A673 (cell line): ENCODE measurements at regions not wholly inside any gene's neighbourhood (a gene's known extent, or its start where the extent isn't known, plus 50 kb on each side); places are given as distances from the start of the nearest gene placed in this dataset.
"Not testable (repeated sequence)": the region's sequence is repeated elsewhere in the genome, so short reads cannot be mapped to it uniquely, and the experiment has no call there.

Source experiments
- BruUV-seq: library from RNA; stranded (reverse); fragments of 400-500 nt; replicated peaks from 2 replicates; lab custom pipeline; 2021; lab: Mats Ljungman, UMichigan
- CTCF ChIA-PET: fragments of 300-600 bp; sonication (Branson Sonifier 250); formaldehyde crosslinking; loops from one replicate; lab custom pipeline; 2022; ENCODE audit warnings: antibody characterized with exemption; lab: Charles Lee
- POLR2A ChIA-PET: fragments of 300-600 bp; sonication (Branson Sonifier 250); formaldehyde crosslinking; loops from one replicate; lab custom pipeline; 2022; ENCODE audit warnings: antibody characterized with exemption; ENCODE audit not compliant: low non-redundant PET; lab: Charles Lee
- DNase-seq: peaks from one replicate; pipeline ENCODE4 v3.0.0-alpha.2; 2015; ENCODE audit warnings: low spot score
- H3K27ac ChIP-seq: fragments of 200-600 bp; sonication (generic); 2 replicates; pipeline ENCODE4 v1.5.1; 2016; ENCODE audit warnings: mixed run types, low read depth, mild to moderate bottlenecking, mixed read lengths, antibody characterized with exemption, low read length; ENCODE audit not compliant: poor library complexity, severe bottlenecking
- H3K27me3 ChIP-seq: fragments of 200-600 bp; sonication (generic); replicated peaks from 2 replicates; pipeline ENCODE4 v1.6.1; 2017; ENCODE audit warnings: mixed run types, low read depth, mild to moderate bottlenecking, mixed read lengths, antibody characterized with exemption, low read length; ENCODE audit not compliant: insufficient read depth, poor library complexity
- H3K36me3 ChIP-seq: fragments of 200-600 bp; sonication (generic); 2 replicates; pipeline ENCODE4 v1.6.1; 2016; ENCODE audit warnings: mixed run types, mild to moderate bottlenecking, mixed read lengths, antibody characterized with exemption, low read length; ENCODE audit not compliant: insufficient read depth, poor library complexity, severe bottlenecking
- H3K4me1 ChIP-seq: fragments of 200-600 bp; sonication (generic); 2 replicates; pipeline ENCODE4 v1.6.1; 2017; ENCODE audit warnings: mixed run types, mild to moderate bottlenecking, mixed read lengths, antibody characterized with exemption, low read length; ENCODE audit not compliant: insufficient read depth, poor library complexity, severe bottlenecking
- H3K4me3 ChIP-seq: fragments of 200-600 bp; sonication (generic); 2 replicates; pipeline ENCODE4 v1.5.1; 2016; ENCODE audit warnings: low read depth, mixed run types, mild to moderate bottlenecking, mixed read lengths, low read length; ENCODE audit not compliant: poor library complexity, severe bottlenecking
- H3K9me3 ChIP-seq: fragments of 200-600 bp; sonication (generic); 2 replicates; pipeline ENCODE4 v1.6.1; 2016; ENCODE audit warnings: mixed run types, low read depth, mild to moderate bottlenecking, mixed read lengths, antibody characterized with exemption, low read length; ENCODE audit not compliant: poor library complexity, severe bottlenecking
- CTCF ChIP-seq: fragments of 300-800, 200-600 bp; sonication (generic); conservative IDR thresholded peaks from 2 replicates; pipeline ENCODE4 v1.5.1; 2017; ENCODE audit warnings: low read depth, mild to moderate bottlenecking, antibody characterized with exemption, low read length, moderate library complexity, mixed read lengths
- EZH2 ChIP-seq: fragments of 200-600 bp; sonication (generic); IDR thresholded peaks from 2 replicates; pipeline ENCODE4 v1.6.1; 2017; ENCODE audit warnings: borderline replicate concordance, low read depth, mild to moderate bottlenecking, mixed read lengths, antibody characterized with exemption, low read length; ENCODE audit not compliant: poor library complexity, severe bottlenecking
- intact Hi-C: fragments of 100-400 bp; cut with micrococcal nuclease; formaldehyde crosslinking; loops from one replicate; pipeline ENCODE4 v1.10.0; 2022; ENCODE audit not compliant: unreplicated experiment

- BruUV-seq, result no TSS peak
- H3K4me1 ChIP-seq, result no peaks in the 10 kb centered on the region
- intact Hi-C loops, result no loop called here
Measured at GRCh38 chrX:468979-469378, 82.3 kb upstream of the PPP2R3B start.

GRCh38 chrX:470686-471085 is 84.0 kb upstream of the PPP2R3B start:
- CTCF ChIA-PET, result no interaction called here
- no peaks in the 10 kb centered on the region for H3K9me3 ChIP-seq
- H3K27ac ChIP-seq, result no peak overlapping the region
- intact Hi-C loops, result no loop called here
- BruUV-seq, result no TSS peak
- H3K4me3 ChIP-seq, result no peak overlapping the region
- H3K27me3 ChIP-seq, result peaks cover 9% of the 10 kb centered on the region
- H3K36me3 ChIP-seq, result no peaks in the 10 kb centered on the region
- POLR2A ChIA-PET, result no interaction called here
- TF ChIP-seq CTCF, result no peak
- TF ChIP-seq EZH2, result no peak
- no peaks in the 10 kb centered on the region for H3K4me1 ChIP-seq
- DNase-seq, result no peak

More at GRCh38 chrX:468979-469378, 82.3 kb upstream of the PPP2R3B start:
- Histone ChIP-seq H3K36me3 (no peaks in the 10 kb centered on the region), H3K9me3 (no peaks in the 10 kb centered on the region), H3K4me3 (no peak overlapping the region), H3K27ac (no peak overlapping the region), H3K27me3 (peaks cover 9% of the 10 kb centered on the region)
- ChIA-PET POLR2A (no interaction called here), CTCF (no interaction called here)
- TF ChIP-seq CTCF (no peak), EZH2 (no peak)
- DNase-seq, result no peak

GRCh38 chrX:471281-471680 is 84.6 kb upstream of the PPP2R3B start:
- intact Hi-C loops, result no loop called here
- H3K9me3 ChIP-seq, result no peaks in the 10 kb centered on the region
- H3K4me1 ChIP-seq, result no peaks in the 10 kb centered on the region
- H3K27ac ChIP-seq, result no peak overlapping the region
- no TSS peak for BruUV-seq
- DNase-seq, result no peak
- H3K27me3 ChIP-seq, result peaks cover 9% of the 10 kb centered on the region
- POLR2A ChIA-PET, result no interaction called here
- CTCF ChIA-PET, result no interaction called here
- TF ChIP-seq EZH2 (no peak), CTCF (no peak)
- no peaks in the 10 kb centered on the region for H3K36me3 ChIP-seq
- H3K4me3 ChIP-seq, result no peak overlapping the region

- intact Hi-C loops, CTCF ChIA-PET, H3K27me3 ChIP-seq, H3K4me1 ChIP-seq, H3K9me3 ChIP-seq, H3K36me3 ChIP-seq, H3K27ac ChIP-seq, POLR2A ChIA-PET, H3K4me3 ChIP-seq, DNase-seq, BruUV-seq: not testable (repeated sequence)
Measured at GRCh38 chrX:472275-472674, 85.6 kb upstream of the PPP2R3B start.
